Activated CD8-positive, alpha-beta memory T cell treated with anti-CD3 and anti-CD28 coated beads, Interleukin-2, amount 50 U/mL, for 24 hours (primary cell): ENCODE measurements at regions not wholly inside any gene's neighbourhood (a gene's known extent, or its start where the extent isn't known, plus 50 kb on each side); places are given as distances from the start of the nearest gene placed in this dataset.

Source experiments
- DNase-seq: peaks from one replicate; pipeline ENCODE4 v3.0.0-alpha.2; 2020; ENCODE audit errors: extremely low read depth

DNA sequence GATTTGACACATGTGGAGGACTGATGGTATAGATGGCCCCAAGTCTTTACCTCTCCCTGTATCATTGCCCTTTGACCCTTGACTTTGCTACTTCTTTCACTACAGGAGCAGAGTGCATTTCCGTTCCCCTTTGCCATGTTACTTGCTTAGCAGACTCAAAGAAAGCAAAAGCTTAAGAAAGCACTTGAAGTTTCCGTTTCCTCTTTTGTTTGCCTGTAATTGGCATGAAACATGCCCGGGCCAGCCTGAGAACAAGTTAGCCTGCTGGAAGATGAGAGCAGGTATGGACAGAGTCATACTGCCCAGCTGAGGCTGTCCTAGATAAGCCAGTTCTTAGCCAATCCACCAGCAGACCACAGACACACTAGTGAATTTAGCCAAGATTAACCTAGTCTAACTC is 206.0 kb downstream of the BCOR start:
- no peak for DNase-seq

GRCh38 chrX:39893417-39894338 is 204.1 kb downstream of the BCOR start:
- DNase-seq: no peak

DNA sequence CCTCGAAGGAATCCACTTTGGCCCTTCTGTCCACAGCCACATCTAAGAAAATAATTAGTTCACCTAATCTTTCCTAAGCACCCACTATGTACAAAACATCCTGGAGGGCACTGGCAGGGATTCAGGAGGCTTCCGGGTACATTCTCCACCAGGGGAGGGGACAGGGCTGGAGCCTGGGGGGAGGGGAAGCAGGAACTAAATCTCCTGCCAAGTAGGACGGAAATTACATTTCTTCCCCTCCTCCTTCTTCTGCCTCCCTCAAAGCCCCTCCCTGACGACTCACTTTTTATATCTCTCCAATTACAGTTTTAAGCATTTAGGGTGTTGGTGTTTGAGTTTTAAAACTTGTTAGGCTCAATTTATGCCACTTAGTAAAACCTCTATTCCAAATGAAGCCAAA is 203.1 kb downstream of the BCOR start:
- no peak for DNase-seq

DNA sequence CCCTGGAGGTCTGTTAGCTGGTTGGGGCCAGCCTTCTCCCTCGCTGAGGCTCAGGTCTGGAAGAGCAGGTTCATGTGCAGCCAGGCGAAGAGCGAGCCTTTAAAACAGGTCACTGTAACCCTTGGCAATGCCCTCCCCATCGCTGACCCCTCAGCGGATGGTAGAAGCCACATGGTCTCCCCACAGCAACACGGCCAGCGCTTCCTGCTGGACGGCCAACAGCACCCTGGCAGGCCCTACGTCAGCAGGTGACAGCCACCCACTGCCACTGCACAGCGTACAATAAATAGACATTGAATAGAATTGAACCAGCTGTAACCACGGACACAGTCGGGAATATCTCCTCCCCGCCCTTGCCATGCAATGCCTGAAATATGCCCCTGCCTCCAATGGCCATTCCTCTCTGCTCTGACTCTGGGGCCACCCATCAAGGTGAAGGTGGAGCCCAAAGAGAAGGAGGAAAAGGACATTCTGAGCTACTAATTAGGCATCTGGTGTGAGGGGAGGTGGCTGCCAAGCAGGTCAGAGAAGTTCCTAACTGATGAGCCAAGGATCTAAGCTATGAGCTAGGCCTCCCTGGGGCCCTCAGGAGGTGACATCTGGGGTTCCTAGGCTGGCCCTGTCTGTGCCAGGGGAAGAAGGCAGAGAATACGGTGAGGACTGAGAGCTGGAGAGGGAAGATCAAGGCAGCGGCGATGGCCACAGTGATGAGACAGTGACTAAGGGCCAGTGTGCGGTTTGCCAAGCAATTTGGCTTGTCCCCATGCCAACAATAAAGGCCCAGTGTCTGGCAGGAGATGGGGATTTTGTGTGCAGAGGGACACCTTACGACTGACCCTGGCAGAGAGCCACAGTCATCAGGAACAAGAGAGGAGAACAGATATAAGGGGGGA is 202.3 kb downstream of the BCOR start:
- DNase-seq: no peak

DNA sequence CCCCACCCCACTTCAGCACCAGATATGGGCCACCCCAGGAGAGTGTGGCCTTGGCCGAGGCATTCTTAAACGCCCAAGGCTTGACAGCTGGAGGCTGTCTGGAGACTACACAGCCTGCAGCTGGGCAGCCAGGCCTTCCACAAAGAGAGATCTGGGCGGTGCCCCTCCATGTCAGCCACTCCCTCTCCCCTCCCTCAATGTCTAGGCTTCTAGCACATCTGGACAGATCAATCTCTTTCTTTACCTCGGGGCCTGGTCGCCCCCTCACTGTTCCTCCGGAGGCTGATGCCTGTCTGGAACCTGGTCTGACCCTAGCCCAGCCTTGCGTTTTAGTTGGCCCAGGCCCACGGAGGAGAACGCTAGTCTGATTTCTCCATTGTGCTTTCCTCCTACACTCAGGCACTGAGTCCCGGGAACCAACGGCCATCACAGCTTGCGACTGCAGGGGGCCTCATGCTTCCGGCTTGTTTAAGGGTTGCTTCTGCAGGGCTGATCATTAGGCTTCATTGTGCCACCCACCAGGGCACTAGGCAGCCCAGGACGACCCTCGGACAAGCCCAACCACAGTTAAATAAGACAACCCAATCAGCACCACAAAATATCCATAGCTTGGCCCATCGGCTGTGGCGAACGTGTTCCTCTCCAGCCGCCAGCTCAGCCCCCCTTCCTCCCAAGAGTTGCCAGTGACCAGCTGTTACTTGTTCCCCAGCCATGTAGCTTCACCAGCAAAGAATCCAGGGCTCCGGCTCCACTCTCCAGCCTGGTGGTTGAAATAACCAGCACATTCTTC is 200.6 kb downstream of the BCOR start:
- DNase-seq: no peak

DNA sequence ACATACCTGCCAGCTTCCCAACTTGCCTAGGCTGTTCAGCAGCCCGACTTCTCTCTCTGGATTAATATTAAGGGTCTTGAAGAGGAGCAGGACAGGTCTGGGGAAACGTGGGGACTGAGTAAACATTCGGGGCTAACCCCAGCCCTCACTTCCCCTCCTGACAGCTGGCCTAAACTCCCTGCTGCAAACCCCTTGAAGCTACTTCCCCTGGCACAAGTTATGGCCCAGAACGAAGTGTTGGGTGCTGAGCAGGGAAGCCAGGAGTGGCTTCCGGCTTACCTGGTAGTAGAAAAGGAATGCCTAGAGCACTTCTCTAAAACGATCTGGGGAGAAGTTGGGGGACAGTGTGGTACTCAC is 200.0 kb downstream of the BCOR start:
- DNase-seq: no peak

DNA sequence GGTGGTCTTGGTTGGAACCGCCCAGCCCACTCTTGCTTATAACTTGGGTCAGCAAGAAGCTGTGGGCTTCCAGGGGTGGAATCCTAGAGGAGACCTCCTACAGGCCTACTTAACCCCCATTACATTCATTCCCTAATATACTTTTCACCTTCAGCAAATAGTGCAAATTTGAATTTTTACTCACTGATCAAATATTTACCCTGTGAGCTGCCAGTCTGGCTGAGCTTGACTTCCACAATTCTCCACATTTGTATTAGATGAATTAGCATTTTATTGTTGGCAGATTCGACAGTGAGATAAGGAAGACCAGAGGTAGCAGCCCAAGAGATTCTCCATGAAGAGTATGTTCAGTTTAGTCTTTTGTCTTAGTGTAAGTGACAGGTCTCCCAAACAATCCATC is 199.6 kb downstream of the BCOR start:
- no peak for DNase-seq

GRCh38 chrX:39899059-39899458 is 198.7 kb downstream of the BCOR start:
- no peak for DNase-seq

DNA sequence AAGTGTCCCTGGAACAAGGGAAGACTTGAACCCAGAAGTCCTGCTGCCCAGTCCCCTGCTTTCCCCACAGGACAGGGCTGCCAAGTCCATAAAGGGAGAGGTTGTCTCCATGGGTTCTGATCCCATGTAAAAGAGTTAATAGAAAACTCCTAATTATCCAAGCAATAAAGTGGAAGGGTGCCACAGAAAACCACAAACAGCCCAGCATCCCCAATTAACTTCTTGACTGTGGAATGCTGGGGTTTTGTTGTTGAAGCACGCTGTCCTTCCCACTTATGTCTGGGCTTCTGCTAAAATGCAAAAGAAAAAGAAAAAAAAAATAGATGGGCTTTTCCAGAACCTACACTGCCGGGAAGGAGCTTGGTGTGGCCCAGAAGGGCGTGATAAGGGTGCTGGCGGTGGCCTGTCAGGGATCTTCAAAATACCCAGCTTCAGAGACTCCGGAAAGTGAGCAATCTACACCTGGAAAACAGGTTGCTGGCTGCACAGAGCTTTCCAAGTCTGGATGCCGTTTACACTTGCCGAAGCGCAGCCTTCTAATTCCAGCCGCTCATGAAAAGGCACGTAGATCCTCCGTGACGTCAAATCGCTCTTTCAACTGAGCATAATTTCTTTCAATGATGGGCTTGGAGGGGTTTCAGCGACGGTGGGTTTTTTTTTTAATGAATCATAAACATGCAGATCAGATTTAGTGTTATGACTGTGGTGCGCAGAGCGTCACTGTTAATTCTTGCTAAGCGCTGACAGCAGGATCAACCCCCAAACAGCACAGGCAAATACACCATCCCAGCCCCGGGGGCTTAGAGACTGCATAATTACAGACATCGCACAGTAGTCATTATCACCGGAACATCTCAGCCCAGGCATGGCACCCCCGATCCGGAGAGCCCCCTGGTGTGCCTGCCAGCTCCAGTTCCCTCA is 197.6 kb downstream of the BCOR start:
- DNase-seq: no peak

DNA sequence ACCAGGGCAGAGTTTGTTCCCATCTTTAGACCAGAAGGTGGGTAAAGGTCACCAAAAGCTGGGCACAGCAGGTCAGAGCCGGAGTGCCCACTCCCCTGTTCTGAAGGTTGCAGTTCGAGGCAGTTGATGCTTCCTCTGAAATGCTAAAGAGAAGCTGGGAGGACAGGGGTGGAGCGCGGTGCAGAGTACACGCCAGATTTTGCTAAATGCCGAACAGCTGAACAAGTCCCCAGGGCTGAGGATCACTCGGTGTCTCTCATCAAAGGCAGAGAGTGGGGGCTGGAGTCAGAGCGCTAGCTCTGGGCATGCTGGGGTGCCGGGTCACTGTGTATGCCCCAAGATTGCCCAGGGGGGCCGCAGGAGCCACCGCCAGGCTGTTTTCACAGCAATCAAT is 197.0 kb downstream of the BCOR start:
- DNase-seq: no peak

DNA sequence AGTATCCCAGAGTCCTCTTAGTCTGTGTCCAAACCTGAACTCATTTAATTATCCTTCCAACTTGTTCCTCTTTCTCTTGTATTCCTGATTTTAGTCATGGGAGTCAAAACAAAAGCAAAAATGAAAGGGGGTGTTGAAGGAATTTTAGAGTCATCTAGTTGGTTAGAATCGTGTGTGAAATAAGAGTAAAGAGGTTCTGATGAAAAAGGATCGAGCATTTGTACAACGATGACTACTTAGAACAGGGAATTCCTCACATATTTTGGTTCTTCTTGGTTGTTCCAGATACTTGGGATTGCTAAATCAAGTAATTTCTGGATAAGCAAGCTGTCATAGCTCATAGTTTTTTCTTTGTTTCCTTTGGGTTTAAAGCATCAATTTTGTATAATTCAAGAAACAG is 194.4 kb downstream of the BCOR start:
- no peak for DNase-seq

- no peak for DNase-seq
These were observed 193.8 kb downstream of the BCOR start for GRCh38 chrX:39903937-39904336.

DNA sequence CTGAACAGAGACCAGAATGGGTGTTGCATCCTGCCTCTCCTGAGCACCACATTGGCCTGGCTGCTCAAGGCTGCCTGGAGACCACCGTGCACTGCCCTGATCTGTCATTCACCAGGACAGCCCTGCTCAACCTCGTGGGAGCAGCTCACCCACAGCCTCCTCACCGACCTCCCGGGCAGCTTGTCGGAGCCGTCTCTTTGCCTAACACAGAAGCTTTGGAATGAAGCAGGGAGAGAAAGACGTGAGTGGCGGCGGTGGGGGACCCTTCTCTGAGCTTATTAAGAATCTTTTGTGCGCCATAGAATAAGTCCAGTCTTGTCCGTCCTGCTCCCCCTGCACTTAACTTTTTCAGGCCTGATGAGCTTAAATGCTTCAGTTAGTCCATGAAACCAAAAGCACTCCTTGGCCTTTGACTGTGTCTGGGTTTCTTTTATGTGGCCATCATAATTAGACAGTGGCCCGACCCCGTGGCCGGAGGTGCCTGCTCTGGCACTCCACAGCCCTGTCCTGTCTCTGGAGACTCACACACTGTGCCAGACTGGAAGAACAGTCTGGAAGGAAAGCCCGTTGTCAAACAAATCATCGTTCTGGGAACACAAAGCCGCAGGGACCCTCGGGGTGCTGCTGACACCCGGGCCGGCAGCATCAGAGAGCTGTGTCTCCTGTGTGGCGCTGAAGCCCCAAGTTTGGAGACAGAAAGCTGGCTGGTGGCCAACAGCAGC is 192.8 kb downstream of the BCOR start:
- no peak for DNase-seq

GRCh38 chrX:39905538-39905891 is 192.2 kb downstream of the BCOR start:
- no peak for DNase-seq

DNA sequence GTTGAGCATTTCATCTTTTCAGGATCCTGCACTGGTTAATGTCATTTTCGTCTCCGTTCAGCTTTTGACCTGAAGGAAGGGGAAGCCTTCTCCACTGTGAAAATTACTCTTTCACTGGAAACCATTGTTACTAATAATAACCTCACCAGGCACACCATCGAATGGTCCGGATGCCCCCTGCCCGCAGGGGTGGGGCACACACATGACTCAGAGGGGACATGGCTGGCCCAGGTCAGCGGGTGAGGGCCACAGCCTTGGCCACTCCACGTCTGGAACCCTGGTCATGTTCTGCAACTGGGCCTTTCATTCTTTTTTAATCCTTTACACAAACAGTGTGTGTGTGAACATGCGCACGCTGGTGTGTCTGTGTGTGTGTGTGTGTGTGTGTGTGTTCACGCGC is 191.8 kb downstream of the BCOR start:
- no peak for DNase-seq

- no peak for DNase-seq
These were observed 189.6 kb downstream of the BCOR start for GRCh38 chrX:39907964-39908661.

GRCh38 chrX:39909996-39910395 is 187.8 kb downstream of the BCOR start:
- DNase-seq: no peak

DNA sequence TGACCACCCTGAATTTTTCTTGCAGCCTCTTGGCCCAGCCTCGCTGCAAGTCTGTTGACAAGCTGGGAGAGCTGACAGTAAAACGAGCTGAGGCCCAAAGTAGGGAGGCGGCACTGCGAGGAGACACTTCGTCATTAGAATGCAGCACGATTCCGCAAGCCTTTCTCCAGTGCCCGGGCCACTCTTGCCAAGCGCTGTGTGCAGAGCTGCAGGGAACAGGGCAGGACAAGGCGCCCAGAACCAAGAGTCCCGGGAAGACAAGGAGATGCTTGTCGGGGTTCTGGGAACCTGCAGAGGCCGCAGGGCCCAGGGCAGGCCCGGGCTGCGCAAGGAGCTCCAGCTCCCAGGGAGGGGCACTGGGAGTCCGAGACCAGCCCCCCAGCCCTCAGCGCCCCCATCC is 187.1 kb downstream of the BCOR start:
- no peak for DNase-seq

DNA sequence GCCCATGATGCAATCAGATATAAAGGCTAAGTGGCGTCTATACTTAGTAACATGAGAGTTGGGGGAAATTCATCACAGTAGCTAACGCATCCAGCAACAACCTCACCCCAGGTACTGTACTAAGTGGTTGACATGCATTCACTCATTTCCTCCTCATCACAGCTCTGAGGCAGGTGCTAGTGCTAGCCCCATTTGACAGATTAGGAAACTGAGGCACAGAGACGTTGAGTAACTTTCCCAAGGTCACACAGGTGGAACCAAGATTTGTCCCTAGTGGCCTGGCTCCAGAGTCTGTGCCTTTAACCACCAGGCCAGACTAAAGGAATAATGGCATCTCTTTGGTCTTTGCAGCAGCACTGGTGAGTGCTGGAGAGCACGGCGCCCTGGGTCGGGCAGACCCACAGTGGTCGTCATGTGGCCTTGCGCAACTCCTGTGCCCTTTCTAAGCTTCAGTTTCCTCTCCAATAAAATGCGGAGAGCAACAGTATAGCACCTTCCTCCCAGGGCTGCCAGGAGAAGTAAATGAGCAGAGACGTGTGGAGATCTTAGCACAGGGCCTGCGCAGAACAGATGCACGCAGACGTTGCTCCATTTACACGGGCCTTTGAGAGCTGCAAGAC is 186.4 kb downstream of the BCOR start:
- DNase-seq: no peak
